ENCODE measurements at regions not wholly inside any gene's neighbourhood (a gene's known extent, or its start where the extent isn't known, plus 50 kb on each side); places are given as distances from the start of the nearest gene placed in this dataset.

DNA sequence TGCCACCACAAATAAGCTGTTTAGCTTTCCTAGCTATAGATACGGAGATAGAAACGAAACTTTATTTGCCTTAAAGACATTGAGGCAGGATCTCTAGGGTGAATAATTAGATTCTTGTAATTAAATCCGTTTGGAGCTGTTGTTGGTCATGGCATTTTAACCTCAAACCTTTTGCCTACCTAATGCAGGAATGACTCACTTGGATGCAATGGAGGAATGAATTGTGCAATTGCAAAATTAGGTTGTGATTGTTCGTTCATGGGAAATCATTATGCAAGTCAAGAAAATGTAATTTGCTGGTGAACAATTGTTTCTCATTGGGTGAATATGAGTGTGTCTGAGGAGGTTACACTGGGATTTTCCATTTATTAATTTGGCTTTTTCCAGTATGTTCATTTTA, 703.5 kb downstream of the GATA3 start:
- TF ChIP-seq, protein P1, sequence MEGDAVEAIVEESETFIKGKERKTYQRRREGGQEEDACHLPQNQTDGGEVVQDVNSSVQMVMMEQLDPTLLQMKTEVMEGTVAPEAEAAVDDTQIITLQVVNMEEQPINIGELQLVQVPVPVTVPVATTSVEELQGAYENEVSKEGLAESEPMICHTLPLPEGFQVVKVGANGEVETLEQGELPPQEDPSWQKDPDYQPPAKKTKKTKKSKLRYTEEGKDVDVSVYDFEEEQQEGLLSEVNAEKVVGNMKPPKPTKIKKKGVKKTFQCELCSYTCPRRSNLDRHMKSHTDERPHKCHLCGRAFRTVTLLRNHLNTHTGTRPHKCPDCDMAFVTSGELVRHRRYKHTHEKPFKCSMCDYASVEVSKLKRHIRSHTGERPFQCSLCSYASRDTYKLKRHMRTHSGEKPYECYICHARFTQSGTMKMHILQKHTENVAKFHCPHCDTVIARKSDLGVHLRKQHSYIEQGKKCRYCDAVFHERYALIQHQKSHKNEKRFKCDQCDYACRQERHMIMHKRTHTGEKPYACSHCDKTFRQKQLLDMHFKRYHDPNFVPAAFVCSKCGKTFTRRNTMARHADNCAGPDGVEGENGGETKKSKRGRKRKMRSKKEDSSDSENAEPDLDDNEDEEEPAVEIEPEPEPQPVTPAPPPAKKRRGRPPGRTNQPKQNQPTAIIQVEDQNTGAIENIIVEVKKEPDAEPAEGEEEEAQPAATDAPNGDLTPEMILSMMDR (IDR thresholded peaks at IDR 0.05) = no peak
- no peak for TF ChIP-seq POLR2A (IDR thresholded peaks at IDR 0.05)
